Tibial nerve (tissue), 3 donors: ENCODE measurements at regions not wholly inside any gene's neighbourhood (a gene's known extent, or its start where the extent isn't known, plus 50 kb on each side); places are given as distances from the start of the nearest gene placed in this dataset.

Experiments used
- POLR2A ChIP-seq, 2 donors: fragments of 450-650 bp; IDR thresholded peaks; one replicate each; pipeline ENCODE4 v1.6.1; 2017; ENCODE audit warnings: antibody characterized with exemption in 2 of 2, mild to moderate bottlenecking in 2 of 2, moderate library complexity in 2 of 2
- TF ChIP-seq, protein P1 (sequence below), 5 experiments: fragments of 200-600 bp in 3 of 5; fragments of 450-650 bp in 2 of 5; sonication (generic) in 3 of 5; IDR thresholded peaks; one replicate each; pipeline ENCODE4 v1.5.1; 2016 to 2019; ENCODE audit warnings: antibody characterized with exemption in 5 of 5, mild to moderate bottlenecking in 3 of 5, moderate library complexity in 2 of 5

- TF ChIP-seq, protein P1, sequence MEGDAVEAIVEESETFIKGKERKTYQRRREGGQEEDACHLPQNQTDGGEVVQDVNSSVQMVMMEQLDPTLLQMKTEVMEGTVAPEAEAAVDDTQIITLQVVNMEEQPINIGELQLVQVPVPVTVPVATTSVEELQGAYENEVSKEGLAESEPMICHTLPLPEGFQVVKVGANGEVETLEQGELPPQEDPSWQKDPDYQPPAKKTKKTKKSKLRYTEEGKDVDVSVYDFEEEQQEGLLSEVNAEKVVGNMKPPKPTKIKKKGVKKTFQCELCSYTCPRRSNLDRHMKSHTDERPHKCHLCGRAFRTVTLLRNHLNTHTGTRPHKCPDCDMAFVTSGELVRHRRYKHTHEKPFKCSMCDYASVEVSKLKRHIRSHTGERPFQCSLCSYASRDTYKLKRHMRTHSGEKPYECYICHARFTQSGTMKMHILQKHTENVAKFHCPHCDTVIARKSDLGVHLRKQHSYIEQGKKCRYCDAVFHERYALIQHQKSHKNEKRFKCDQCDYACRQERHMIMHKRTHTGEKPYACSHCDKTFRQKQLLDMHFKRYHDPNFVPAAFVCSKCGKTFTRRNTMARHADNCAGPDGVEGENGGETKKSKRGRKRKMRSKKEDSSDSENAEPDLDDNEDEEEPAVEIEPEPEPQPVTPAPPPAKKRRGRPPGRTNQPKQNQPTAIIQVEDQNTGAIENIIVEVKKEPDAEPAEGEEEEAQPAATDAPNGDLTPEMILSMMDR (IDR thresholded peaks at IDR 0.05) = no peak
- no peak for TF ChIP-seq POLR2A (IDR thresholded peaks at IDR 0.05)
Measured at GRCh38 chr10:34003561-34003960, 669.1 kb upstream of the NRP1 start.
